ENCODE measurements at regions not wholly inside any gene's neighbourhood (a gene's known extent, or its start where the extent isn't known, plus 50 kb on each side); places are given as distances from the start of the nearest gene placed in this dataset.

GRCh38 chr5:3122985-3123762 is 371.7 kb upstream of the IRX2 start:
- Histone ChIP-seq H3K27me3 (peaks cover 0 to 8% (median 6%) of the 10 kb centered on the region in 3 donors), H3K9me3 (no peaks in the 10 kb centered on the region), H3K27ac (no peak overlapping the region), H3K4me1 (no peaks in the 10 kb centered on the region), H3K4me3 (no peak overlapping the region), H3K36me3 (no peaks in the 10 kb centered on the region)
- DNase-seq, result no peak
- no peak for TF ChIP-seq POLR2A (IDR thresholded peaks at IDR 0.05)
- TF ChIP-seq POLR2AphosphoS5 (IDR thresholded peaks at IDR 0.05), result no peak
- no peak for TF ChIP-seq CTCF (IDR thresholded peaks at IDR 0.05)
- no peak for TF ChIP-seq EP300 (IDR thresholded peaks at IDR 0.05)
- intact Hi-C loops (cut with DNase I), result no loop called here
- 10 to 19% methylated on average over 6 of the region's 6 CpGs for WGBS, 2 donors

- no peak overlapping the region for H3K27ac ChIP-seq
- intact Hi-C loops (cut with DNase I), result no loop called here
- WGBS, 2 donors, result 7 to 24% methylated on average over 3 of the region's 3 CpGs
- TF ChIP-seq EP300 (IDR thresholded peaks at IDR 0.05) (no peak), POLR2A (IDR thresholded peaks at IDR 0.05) (no peak), CTCF (IDR thresholded peaks at IDR 0.05) (no peak), POLR2AphosphoS5 (IDR thresholded peaks at IDR 0.05) (no peak)
- H3K4me3 ChIP-seq, result no peak overlapping the region
- H3K4me1 ChIP-seq, result no peaks in the 10 kb centered on the region
- H3K36me3 ChIP-seq, result no peaks in the 10 kb centered on the region
- H3K27me3 ChIP-seq, result peaks cover 0 to 8% (median 6%) of the 10 kb centered on the region in 3 donors
- DNase-seq, result no peak
- no peaks in the 10 kb centered on the region for H3K9me3 ChIP-seq
These were observed 370.7 kb upstream of the IRX2 start for GRCh38 chr5:3122216-3122615.

GRCh38 chr5:3121813-3122212 is 370.3 kb upstream of the IRX2 start:
- Histone ChIP-seq H3K27ac (no peak overlapping the region), H3K27me3 (peaks cover 0 to 8% (median 6%) of the 10 kb centered on the region in 3 donors), H3K4me3 (no peak overlapping the region), H3K9me3 (no peaks in the 10 kb centered on the region), H3K4me1 (no peaks in the 10 kb centered on the region), H3K36me3 (no peaks in the 10 kb centered on the region)
- TF ChIP-seq POLR2AphosphoS5 (IDR thresholded peaks at IDR 0.05) (no peak), POLR2A (IDR thresholded peaks at IDR 0.05) (no peak), EP300 (IDR thresholded peaks at IDR 0.05) (no peak), CTCF (IDR thresholded peaks at IDR 0.05) (no peak)
- intact Hi-C loops (cut with DNase I), result no loop called here
- WGBS, 2 donors, result 4 to 7% methylated on average over 21 of the region's 21 CpGs
- no peak for DNase-seq

- WGBS, 2 donors, result 41 to 65% methylated on average over 10 of the region's 10 CpGs
- intact Hi-C loops (cut with DNase I), result no loop called here
- Histone ChIP-seq H3K27me3 (peaks cover 0 to 8% (median 6%) of the 10 kb centered on the region in 3 donors), H3K9me3 (no peaks in the 10 kb centered on the region), H3K4me1 (no peaks in the 10 kb centered on the region), H3K36me3 (no peaks in the 10 kb centered on the region), H3K4me3 (no peak overlapping the region), H3K27ac (no peak overlapping the region)
- TF ChIP-seq EP300 (IDR thresholded peaks at IDR 0.05), result no peak
- no peak for TF ChIP-seq POLR2A (IDR thresholded peaks at IDR 0.05)
- no peak for TF ChIP-seq POLR2AphosphoS5 (IDR thresholded peaks at IDR 0.05)
- TF ChIP-seq CTCF (IDR thresholded peaks at IDR 0.05), result no peak
- no peak for DNase-seq
These were observed 368.6 kb upstream of the IRX2 start for GRCh38 chr5:3120028-3120427.

All from sigmoid colon (tissue), 6 donors.